Stimulated activated CD4-positive, alpha-beta T cell treated with anti-CD3 and anti-CD28 coated beads, Interleukin-15, amount 100 ng/mL, for 48 hours (primary cell): ENCODE measurements at regions not wholly inside any gene's neighbourhood (a gene's known extent, or its start where the extent isn't known, plus 50 kb on each side); places are given as distances from the start of the nearest gene placed in this dataset.
"Not testable (repeated sequence)": the region's sequence is repeated elsewhere in the genome, so short reads cannot be mapped to it uniquely, and the experiment has no call there.

Source experiments
- DNase-seq, 2 donors: peaks; one replicate each; pipeline ENCODE4 v3.0.0-alpha.2; 2020; ENCODE audit warnings: low read depth in 2 of 2

GRCh38 chr12:19625551-19625950, 186.3 kb downstream of the AEBP2 start:
- DNase-seq, result not testable (repeated sequence)

- DNase-seq, result no peak
Observed at GRCh38 chr12:19627719-19628118, 188.4 kb downstream of the AEBP2 start.

- no peak for DNase-seq
Observed at GRCh38 chr12:19630536-19630935, 191.2 kb downstream of the AEBP2 start.

GRCh38 chr12:19633194-19633593, 193.9 kb downstream of the AEBP2 start:
- no peak for DNase-seq

GRCh38 chr12:19633641-19634040, 194.3 kb downstream of the AEBP2 start:
- DNase-seq, result no peak

GRCh38 chr12:19639781-19640415, 200.6 kb downstream of the AEBP2 start:
- no peak for DNase-seq

- no peak for DNase-seq
Observed at GRCh38 chr12:19641235-19642080, 202.2 kb downstream of the AEBP2 start.

GRCh38 chr12:19642345-19642744, 203.1 kb downstream of the AEBP2 start:
- DNase-seq, result no peak

- no peak for DNase-seq
Observed at GRCh38 chr12:19643635-19644034, 204.3 kb downstream of the AEBP2 start.

GRCh38 chr12:19644571-19644970, 205.3 kb downstream of the AEBP2 start:
- no peak for DNase-seq

GRCh38 chr12:19645823-19646222, 206.5 kb downstream of the AEBP2 start:
- no peak for DNase-seq

GRCh38 chr12:19646599-19646998, 207.3 kb downstream of the AEBP2 start:
- DNase-seq, result no peak

GRCh38 chr12:19647806-19648556, 208.7 kb downstream of the AEBP2 start:
- DNase-seq, result no peak

- no peak for DNase-seq
Observed at GRCh38 chr12:19648591-19648990, 209.3 kb downstream of the AEBP2 start.

- no peak for DNase-seq
Observed at GRCh38 chr12:19652386-19652785, 213.1 kb downstream of the AEBP2 start.

GRCh38 chr12:19654650-19655376, 215.5 kb downstream of the AEBP2 start:
- DNase-seq, result no peak

GRCh38 chr12:19657118-19657731, 217.9 kb downstream of the AEBP2 start:
- DNase-seq, result no peak

- no peak for DNase-seq
Observed at GRCh38 chr12:19657732-19658130, 218.4 kb downstream of the AEBP2 start.

- no peak for DNase-seq
Observed at GRCh38 chr12:19659086-19659485, 219.8 kb downstream of the AEBP2 start.

GRCh38 chr12:19659501-19659900, 220.2 kb downstream of the AEBP2 start:
- no peak for DNase-seq

- no peak for DNase-seq
Observed at GRCh38 chr12:19665121-19665900, 226.0 kb downstream of the AEBP2 start.
